ENCODE measurements at regions not wholly inside any gene's neighbourhood (a gene's known extent, or its start where the extent isn't known, plus 50 kb on each side); places are given as distances from the start of the nearest gene placed in this dataset.

DNA sequence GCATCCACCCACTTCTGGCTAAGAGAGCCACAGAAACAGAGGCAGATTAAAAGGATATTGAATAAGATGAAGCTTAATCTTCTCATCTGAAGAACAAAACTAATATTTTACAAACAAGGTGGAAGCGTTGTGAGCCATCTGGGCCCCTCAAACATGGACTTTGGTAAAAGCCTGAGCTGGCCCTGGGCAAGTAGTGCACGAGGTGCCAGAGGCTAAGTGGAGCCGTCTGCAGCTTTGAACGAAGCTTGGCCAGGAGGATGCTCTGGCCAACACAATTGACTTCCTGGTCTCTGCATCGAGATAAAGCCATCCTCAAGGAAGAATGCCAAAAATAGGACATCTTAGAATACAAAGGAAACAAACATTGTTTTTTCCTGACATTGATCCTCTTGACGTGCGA is 53.2 kb upstream of the PLEKHG1 start:
- no peak for TF ChIP-seq EZH2 (IDR thresholded peaks at IDR 0.05)
- no peak for TF ChIP-seq POLR2AphosphoS5 (IDR thresholded peaks at IDR 0.05; ENCODE audit: borderline replicate concordance, low read depth, low read length)
- TF ChIP-seq FOXP2 (optimal IDR thresholded peaks at IDR 0.05; ENCODE audit: control extremely low read depth, extremely low read length, insufficient read depth), result no peak
